CD4-positive, alpha-beta T cell (primary cell): ENCODE measurements at regions not wholly inside any gene's neighbourhood (a gene's known extent, or its start where the extent isn't known, plus 50 kb on each side); places are given as distances from the start of the nearest gene placed in this dataset.

Source experiments
- ATAC-seq: fragments of 200-7000 bp; cut with Tn5 transposase; one replicate; pipeline ENCODE4 v1.10.0; 2022; ENCODE audit warnings: mild to moderate bottlenecking; ENCODE audit not compliant: poor library complexity
- CTCF ChIA-PET: fragments of 350-600 bp; sonication (Branson Sonifier 250); formaldehyde crosslinking; loops from one replicate; lab custom pipeline; 2021; ENCODE audit warnings: antibody characterized with exemption, inconsistent platforms; lab: Charles Lee
- POLR2A ChIA-PET: fragments of 350-600 bp; sonication (Branson Sonifier 250); formaldehyde crosslinking; loops from one replicate; lab custom pipeline; 2021; ENCODE audit warnings: antibody characterized with exemption, inconsistent platforms; lab: Charles Lee
- DNase-seq, 14 experiments: peaks; one replicate each; pipeline ENCODE4 v3.0.0-alpha.2; 2013 to 2020; ENCODE audit warnings: mixed read lengths in 2 of 14
- H3K27ac ChIP-seq, 2 donors: one replicate each; pipeline versions ENCODE4 v1.5.1 to v1.7.0; 2013; ENCODE audit warnings: low read length in 2 of 2, low read depth in 1 of 2, mild to moderate bottlenecking in 1 of 2
- H3K27me3 ChIP-seq, 2 experiments: 1 replicate in 1 of 2; 2 replicates in 1 of 2; pipeline versions ENCODE4 v1.6.1 to v1.7.0; 2013; ENCODE audit warnings: low read length in 2 of 2, control low read depth in 1 of 2, mild to moderate bottlenecking in 1 of 2, moderate library complexity in 1 of 2; ENCODE audit not compliant: insufficient read depth in 2 of 2, control insufficient read depth in 1 of 2
- H3K36me3 ChIP-seq: one replicate; pipeline ENCODE4 v1.6.1; 2013; ENCODE audit warnings: low read length, control low read depth; ENCODE audit not compliant: insufficient read depth
- H3K4me1 ChIP-seq: one replicate; pipeline ENCODE4 v1.6.1; 2013; ENCODE audit warnings: low read length, control low read depth; ENCODE audit not compliant: insufficient read depth
- H3K4me3 ChIP-seq: one replicate; pipeline ENCODE4 v1.5.1; 2013; ENCODE audit warnings: mild to moderate bottlenecking, low read length, moderate library complexity
- H3K9me3 ChIP-seq, 2 experiments: 1 replicate in 1 of 2; 2 replicates in 1 of 2; pipeline versions ENCODE4 v1.6.1 to v1.7.0; 2013; ENCODE audit warnings: low read length in 2 of 2, mild to moderate bottlenecking in 2 of 2, control low read depth in 1 of 2, moderate library complexity in 1 of 2; ENCODE audit not compliant: control insufficient read depth in 1 of 2, insufficient read depth in 1 of 2
- H3K27ac Mint-ChIP-seq: one replicate; pipeline ENCODE4 v1.8.0; 2020; ENCODE audit warnings: mixed read lengths
- H3K27me3 Mint-ChIP-seq: one replicate; pipeline ENCODE4 v1.8.0; 2021; ENCODE audit warnings: mixed read lengths
- H3K36me3 Mint-ChIP-seq: one replicate; pipeline ENCODE4 v1.8.0; 2021; ENCODE audit warnings: low read depth, mixed read lengths
- H3K4me1 Mint-ChIP-seq: one replicate; pipeline ENCODE4 v1.8.0; 2021; ENCODE audit warnings: low read depth, mixed read lengths
- H3K4me3 Mint-ChIP-seq: one replicate; pipeline ENCODE4 v1.8.0; 2020; ENCODE audit warnings: mild to moderate bottlenecking, mixed read lengths
- H3K9me3 Mint-ChIP-seq: one replicate; pipeline ENCODE4 v1.8.0; 2020; ENCODE audit warnings: mixed read lengths
- CTCF ChIP-seq: fragments of 200-600 bp; IDR thresholded peaks from one replicate; pipeline ENCODE4 v1.8.0; 2022; ENCODE audit warnings: antibody characterized with exemption, mild to moderate bottlenecking
- intact Hi-C, 2 experiments: fragments of 100-400 bp; cut with DNase I in 1 of 2; cut with micrococcal nuclease in 1 of 2; formaldehyde crosslinking; loops; one replicate each; pipeline versions ENCODE4 v1.15.1 to v1.9.0; 2023 to 2025; cut with DNase I, micrococcal nuclease

DNA sequence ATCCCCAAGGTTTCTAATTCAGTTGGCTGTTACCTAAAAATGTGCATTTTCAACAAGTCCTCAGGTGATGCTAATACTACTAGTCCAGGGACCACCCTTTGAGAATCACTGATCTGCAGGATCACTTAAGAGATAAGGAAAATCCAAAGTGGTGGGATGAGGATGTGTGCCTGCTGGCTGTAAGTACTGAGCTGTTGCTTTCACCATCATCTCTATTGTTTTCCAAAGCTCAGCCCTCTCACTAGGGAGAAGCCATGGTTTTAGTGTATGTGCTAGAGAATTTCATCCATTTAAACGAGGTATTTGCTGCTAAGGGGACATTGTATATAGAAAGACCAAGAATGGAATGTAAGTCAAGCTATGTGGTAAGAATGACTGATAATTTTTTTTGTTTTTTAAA is 202.3 kb downstream of the KIF21A start:
- Mint-ChIP-seq H3K4me3 (no peak overlapping the region), H3K36me3 (no peaks in the 10 kb centered on the region), H3K27ac (no peak overlapping the region), H3K27me3 (no peaks in the 10 kb centered on the region), H3K4me1 (no peaks in the 10 kb centered on the region), H3K9me3 (peaks cover 4% of the 10 kb centered on the region)
- no peaks in the 10 kb centered on the region for H3K4me1 ChIP-seq
- H3K27me3 ChIP-seq = no peaks in the 10 kb centered on the region
- DNase-seq = no peak
- ChIA-PET POLR2A (no interaction called here), CTCF (no interaction called here)
- intact Hi-C loops = no loop called here
- no peak overlapping the region for H3K27ac ChIP-seq
- ATAC-seq = no peak
- no peak overlapping the region for H3K4me3 ChIP-seq
- H3K36me3 ChIP-seq = no peaks in the 10 kb centered on the region
- no peaks in the 10 kb centered on the region for H3K9me3 ChIP-seq
- no peak for TF ChIP-seq CTCF

DNA sequence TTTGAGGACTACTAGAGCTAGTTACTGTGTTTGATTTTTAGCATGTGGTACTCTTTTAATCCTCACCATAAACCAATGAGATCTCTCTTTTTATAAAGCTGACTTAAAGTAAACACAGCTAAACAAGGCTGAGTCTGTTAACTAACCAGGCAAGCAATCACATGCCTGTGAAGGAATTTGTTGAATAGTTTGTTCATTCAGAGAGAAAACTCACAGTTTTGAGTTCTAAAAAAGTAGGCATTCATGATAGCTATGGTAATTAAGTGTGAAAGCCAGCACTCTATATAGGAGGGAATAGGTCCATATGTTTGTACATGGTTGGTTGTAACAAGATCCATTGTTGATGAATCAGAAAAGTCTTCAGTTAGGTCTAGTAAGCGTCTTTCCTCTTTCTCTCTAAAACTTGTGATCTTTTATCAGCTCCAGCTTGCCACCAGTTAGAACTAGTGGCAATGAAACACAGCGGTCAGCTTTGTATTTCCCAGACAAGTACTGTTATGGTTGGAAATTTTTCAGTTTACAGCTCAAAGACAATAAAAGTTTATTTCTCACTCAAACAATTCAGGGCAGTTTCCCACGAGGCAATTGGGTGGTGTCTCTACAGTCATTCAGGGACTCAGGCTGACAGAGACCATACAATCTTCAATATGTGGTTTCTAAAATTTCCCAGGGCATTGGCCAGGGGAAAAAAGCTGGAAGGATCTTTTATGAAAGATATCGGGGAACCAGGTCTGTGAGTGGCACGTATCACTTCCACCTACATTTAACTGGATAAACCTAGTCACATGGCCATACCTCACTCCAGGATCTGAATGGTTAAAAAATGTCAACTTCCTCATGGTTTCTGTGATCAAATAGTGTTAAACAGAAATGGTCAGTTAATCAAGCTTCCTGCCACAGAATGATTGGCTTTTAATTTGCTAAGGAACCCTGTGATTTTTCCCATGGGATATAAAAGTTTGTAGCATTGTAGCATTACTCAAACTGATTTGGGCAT is 203.1 kb downstream of the KIF21A start:
- H3K27me3 ChIP-seq = no peaks in the 10 kb centered on the region
- CTCF ChIA-PET = no interaction called here
- H3K4me1 ChIP-seq = no peaks in the 10 kb centered on the region
- Mint-ChIP-seq H3K36me3 (no peaks in the 10 kb centered on the region), H3K9me3 (peaks cover 4% of the 10 kb centered on the region), H3K4me1 (no peaks in the 10 kb centered on the region), H3K27me3 (no peaks in the 10 kb centered on the region), H3K27ac (no peak overlapping the region), H3K4me3 (no peak overlapping the region)
- DNase-seq (no peak), ATAC-seq (no peak)
- no peak overlapping the region for H3K4me3 ChIP-seq
- no peaks in the 10 kb centered on the region for H3K9me3 ChIP-seq
- no peak for TF ChIP-seq CTCF
- POLR2A ChIA-PET = no interaction called here
- no peaks in the 10 kb centered on the region for H3K36me3 ChIP-seq
- H3K27ac ChIP-seq = no peak overlapping the region
- intact Hi-C loops = no loop called here

GRCh38 chr12:39237004-39237403 is 205.9 kb downstream of the KIF21A start:
- TF ChIP-seq CTCF = no peak
- intact Hi-C loops = no loop called here
- Mint-ChIP-seq H3K4me1 (no peaks in the 10 kb centered on the region), H3K9me3 (peaks cover 4% of the 10 kb centered on the region), H3K27ac (no peak overlapping the region), H3K4me3 (no peak overlapping the region), H3K27me3 (no peaks in the 10 kb centered on the region), H3K36me3 (no peaks in the 10 kb centered on the region)
- DNase-seq = no peak
- no peak overlapping the region for H3K4me3 ChIP-seq
- no peaks in the 10 kb centered on the region for H3K36me3 ChIP-seq
- no peaks in the 10 kb centered on the region for H3K9me3 ChIP-seq
- no peak for ATAC-seq
- H3K4me1 ChIP-seq = no peaks in the 10 kb centered on the region
- ChIA-PET CTCF (no interaction called here), POLR2A (no interaction called here)
- no peak overlapping the region for H3K27ac ChIP-seq
- H3K27me3 ChIP-seq = no peaks in the 10 kb centered on the region
